ENCODE measurements at regions not wholly inside any gene's neighbourhood (a gene's known extent, or its start where the extent isn't known, plus 50 kb on each side); places are given as distances from the start of the nearest gene placed in this dataset.

DNA sequence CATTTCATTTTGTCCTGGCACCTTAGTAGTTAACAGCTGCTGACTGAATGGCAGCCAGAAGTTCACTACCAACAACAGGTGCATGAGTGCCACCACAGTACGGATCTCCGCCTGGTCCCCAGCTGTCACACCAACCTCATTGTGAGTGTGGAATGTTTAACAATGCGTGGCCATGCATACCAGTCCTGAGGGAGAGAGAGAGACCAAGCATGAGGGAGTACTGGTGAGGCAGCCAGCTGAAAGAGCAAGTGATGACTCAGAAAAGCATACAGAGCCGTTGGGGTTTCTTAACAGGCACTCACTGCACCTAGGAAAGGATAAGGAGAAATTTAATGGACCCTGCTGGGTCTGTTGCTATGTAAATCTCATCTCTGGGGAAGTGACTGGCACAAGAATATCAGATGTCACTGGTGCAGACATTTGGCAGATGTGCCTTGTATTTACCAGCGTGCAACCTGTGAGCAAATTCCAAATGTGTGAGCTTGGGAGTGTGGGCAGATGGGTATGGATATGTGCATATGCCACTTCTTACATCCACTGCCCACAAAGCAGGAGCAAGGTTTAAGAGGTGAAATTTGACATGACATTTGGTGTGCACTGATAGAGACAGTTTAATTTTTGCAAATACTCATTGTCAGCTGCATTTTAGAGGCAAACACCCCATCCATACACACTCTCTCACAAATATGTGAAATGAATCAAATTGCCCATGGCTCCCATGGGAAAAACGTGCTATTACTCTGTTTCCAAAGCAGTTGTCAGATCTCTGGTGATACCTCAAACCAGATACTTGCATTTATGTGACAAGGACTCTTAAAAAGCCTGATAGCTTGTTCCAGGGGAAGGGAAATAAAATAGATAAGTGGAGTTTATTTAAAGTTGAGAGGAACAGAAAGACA lies 245.2 kb upstream of the ARPP21 start:
- DNase-seq (ENCODE audit: insufficient read length, low spot score) (no peak), FAIRE-seq (no peak)
- TF ChIP-seq, protein P1, sequence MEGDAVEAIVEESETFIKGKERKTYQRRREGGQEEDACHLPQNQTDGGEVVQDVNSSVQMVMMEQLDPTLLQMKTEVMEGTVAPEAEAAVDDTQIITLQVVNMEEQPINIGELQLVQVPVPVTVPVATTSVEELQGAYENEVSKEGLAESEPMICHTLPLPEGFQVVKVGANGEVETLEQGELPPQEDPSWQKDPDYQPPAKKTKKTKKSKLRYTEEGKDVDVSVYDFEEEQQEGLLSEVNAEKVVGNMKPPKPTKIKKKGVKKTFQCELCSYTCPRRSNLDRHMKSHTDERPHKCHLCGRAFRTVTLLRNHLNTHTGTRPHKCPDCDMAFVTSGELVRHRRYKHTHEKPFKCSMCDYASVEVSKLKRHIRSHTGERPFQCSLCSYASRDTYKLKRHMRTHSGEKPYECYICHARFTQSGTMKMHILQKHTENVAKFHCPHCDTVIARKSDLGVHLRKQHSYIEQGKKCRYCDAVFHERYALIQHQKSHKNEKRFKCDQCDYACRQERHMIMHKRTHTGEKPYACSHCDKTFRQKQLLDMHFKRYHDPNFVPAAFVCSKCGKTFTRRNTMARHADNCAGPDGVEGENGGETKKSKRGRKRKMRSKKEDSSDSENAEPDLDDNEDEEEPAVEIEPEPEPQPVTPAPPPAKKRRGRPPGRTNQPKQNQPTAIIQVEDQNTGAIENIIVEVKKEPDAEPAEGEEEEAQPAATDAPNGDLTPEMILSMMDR (IDR thresholded peaks at IDR 0.05; ENCODE audit: insufficient read depth, missing control alignments) = no peak

DNA sequence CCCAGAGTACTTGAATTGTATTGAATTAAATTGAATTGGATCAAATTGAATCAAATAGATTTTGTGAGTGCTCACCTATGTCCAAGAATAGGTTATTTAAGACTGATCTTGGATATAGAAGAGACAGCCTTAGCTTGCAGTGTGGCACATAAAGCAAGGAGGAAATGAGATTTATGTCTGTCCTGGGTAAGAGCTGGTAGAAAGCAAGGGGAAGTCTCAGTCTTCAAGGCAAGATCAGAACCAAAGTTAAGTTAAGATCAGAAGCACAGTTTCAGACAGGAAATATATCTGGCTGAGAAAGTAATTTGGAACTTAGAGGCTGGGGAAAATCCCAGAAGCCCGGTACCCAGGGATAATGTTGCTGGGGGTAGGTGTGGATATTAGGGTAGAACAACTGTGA lies 244.4 kb upstream of the ARPP21 start:
- FAIRE-seq (no peak), DNase-seq (ENCODE audit: insufficient read length, low spot score) (no peak)
- TF ChIP-seq, protein P1 (IDR thresholded peaks at IDR 0.05; ENCODE audit: insufficient read depth, missing control alignments) = no peak

DNA sequence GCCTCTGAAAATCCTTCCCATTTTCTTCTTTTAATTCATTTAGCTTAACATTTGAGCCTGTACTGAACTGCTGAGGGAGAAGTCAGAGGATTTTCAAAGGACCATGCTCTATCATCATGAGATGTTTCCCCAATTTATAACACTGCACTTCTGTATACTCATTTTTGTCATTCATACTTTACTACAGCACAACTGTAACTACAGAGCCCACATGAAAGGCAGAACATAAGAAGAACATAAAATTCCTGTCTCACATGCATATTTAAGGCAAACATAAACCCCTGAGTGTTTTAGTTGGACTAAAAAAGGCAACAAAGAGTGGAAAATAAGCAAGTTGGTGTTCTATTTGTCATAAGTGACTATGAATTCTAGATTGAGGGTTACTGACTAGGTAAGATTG lies 237.7 kb upstream of the ARPP21 start:
- TF ChIP-seq, protein P1 (IDR thresholded peaks at IDR 0.05; ENCODE audit: insufficient read depth, missing control alignments) = no peak
- FAIRE-seq (no peak), DNase-seq (ENCODE audit: insufficient read length, low spot score) (no peak)

DNA sequence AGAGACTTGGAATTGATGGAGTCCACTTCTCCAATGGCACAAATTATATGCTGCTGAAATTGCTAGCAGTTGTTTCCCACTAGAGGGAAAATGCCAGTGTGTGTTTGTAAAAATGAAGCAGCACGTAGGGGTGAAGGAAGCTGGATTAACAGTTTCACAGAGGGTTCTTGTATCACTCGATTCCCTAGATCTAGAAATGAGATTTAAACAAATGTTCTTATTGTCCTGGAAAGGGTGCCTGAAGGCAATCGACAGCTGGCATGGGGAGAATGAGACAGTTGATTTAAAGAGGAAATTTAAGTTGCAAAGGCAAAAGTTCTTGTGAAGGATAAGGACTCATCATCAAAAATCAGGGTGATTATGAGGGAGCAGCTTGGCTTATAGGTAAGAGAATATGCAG lies 234.8 kb upstream of the ARPP21 start:
- DNase-seq (ENCODE audit: insufficient read length, low spot score) = no peak
- FAIRE-seq = no peak
- TF ChIP-seq, protein P1 (IDR thresholded peaks at IDR 0.05; ENCODE audit: insufficient read depth, missing control alignments) = no peak

DNA sequence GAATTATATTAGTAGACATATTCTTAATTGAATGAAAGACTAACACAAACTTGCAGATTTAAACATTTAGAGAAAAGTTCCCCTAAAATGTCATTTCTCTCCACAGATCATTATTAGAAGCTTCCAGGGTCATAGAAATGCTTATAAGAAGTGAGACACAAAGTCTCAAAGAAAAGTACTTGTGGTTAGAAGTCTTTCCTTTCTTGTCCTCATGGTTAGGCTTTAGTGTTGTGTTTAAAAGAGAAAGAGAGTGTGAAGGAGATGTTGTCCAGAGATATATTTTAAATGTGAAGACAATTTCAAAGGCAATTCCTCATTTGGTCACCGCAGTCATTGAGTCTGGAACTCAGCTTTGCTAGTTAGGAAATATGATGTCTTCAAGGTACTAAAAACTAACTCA lies 230.4 kb upstream of the ARPP21 start:
- DNase-seq (ENCODE audit: insufficient read length, low spot score) (no peak), FAIRE-seq (no peak)
- TF ChIP-seq, protein P1 (IDR thresholded peaks at IDR 0.05; ENCODE audit: insufficient read depth, missing control alignments) = no peak

DNA sequence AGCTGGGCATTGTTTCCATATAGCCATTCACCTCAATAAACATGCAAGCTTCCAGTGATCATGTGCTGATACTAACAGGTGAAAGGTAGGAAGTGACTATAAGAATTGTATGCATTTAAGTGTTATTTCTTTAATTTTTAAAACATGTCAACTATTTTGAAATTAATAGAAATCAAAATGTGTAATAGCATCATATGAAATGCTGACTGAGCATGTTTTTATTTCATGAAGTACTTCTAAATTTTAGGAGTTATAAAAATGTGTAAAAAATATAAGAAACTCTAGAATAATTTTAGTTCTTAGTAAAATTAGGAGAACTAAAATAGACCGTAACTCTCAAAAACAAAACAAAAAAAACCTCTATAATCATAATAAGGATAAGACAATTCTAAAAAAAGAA lies 229.3 kb upstream of the ARPP21 start:
- FAIRE-seq = no peak
- TF ChIP-seq, protein P1 (IDR thresholded peaks at IDR 0.05; ENCODE audit: insufficient read depth, missing control alignments) = no peak
- no peak for DNase-seq (ENCODE audit: insufficient read length, low spot score)

DNA sequence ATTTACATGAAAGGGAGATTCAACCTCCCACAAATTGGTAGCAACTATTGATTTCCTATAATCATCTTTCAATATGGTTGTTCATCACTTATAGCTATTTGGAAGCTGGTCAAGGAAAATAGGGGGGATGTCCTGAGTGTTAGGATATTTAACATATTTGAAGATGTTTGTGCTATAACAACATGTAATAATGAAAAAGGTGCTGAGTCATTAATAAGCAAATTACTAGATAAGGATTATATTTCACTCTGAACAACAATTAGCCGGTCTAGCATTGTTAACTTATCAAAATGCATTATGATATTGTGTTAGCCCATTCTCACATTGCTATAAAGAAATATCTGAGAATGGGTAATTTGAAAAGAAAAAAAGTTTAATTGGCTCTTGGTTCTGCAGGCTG lies 225.8 kb upstream of the ARPP21 start:
- TF ChIP-seq, protein P1 (IDR thresholded peaks at IDR 0.05; ENCODE audit: insufficient read depth, missing control alignments) = no peak
- no peak for FAIRE-seq

More for the DNA sequence above, 225.8 kb upstream of the ARPP21 start:
- no peak for DNase-seq (ENCODE audit: insufficient read length, low spot score)

All from D721Med (cell line).